HUES64 (cell line): ENCODE measurements at regions not wholly inside any gene's neighbourhood (a gene's known extent, or its start where the extent isn't known, plus 50 kb on each side); places are given as distances from the start of the nearest gene placed in this dataset.

ENCODE experiments used
- H3K27ac ChIP-seq: 2 replicates; pipeline ENCODE4 v1.7.0; 2013; ENCODE audit warnings: low read depth, low read length, inconsistent platforms
- H3K27me3 ChIP-seq: 2 replicates; pipeline ENCODE4 v1.6.1; 2013; ENCODE audit warnings: mild to moderate bottlenecking, low read length; ENCODE audit not compliant: insufficient read depth
- H3K36me3 ChIP-seq: 2 replicates; pipeline ENCODE4 v1.6.1; 2013; ENCODE audit warnings: mild to moderate bottlenecking, low read length; ENCODE audit not compliant: insufficient read depth
- H3K4me1 ChIP-seq: 2 replicates; pipeline ENCODE4 v1.6.1; 2013; ENCODE audit warnings: mild to moderate bottlenecking, low read length, moderate library complexity; ENCODE audit not compliant: insufficient read depth
- H3K4me3 ChIP-seq: 2 replicates; pipeline ENCODE4 v1.5.1; 2013; ENCODE audit warnings: mild to moderate bottlenecking, low read length, moderate library complexity
- H3K9ac ChIP-seq: 2 replicates; pipeline ENCODE4 v1.6.1; 2013; ENCODE audit warnings: mild to moderate bottlenecking, low read depth, low read length
- H3K9me3 ChIP-seq: 2 replicates; pipeline ENCODE4 v1.6.1; 2013; ENCODE audit warnings: low read depth, low read length; ENCODE audit not compliant: insufficient read depth
- WGBS: fragments of 150-250, 120-280 bp; methylation state at CpG from one replicate; pipeline ENCODE4 v1.1.7; 2013; ENCODE audit warnings: missing lambda C conversion rate; 5-methylcytosine and 5-hydroxymethylcytosine counted together

DNA sequence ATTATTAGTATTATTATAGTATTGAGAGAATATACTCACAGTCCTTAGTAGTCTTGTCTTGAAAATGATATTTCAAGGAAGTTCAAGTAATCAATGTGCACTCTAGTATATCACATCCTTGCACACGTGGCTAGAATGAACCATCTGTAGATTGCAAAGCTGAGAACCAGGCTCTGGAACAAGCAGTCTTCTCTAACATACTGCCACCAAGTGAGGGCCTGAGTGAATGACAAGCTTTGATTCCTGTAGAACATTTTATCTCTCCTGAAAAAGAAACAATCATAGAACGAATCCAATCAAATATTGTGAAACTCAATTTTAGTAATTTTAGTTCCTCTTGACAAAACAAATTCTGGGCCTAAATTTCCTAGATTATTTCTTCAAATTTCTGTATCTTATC lies 55.3 kb upstream of the SULT1C3 start:
- no peak overlapping the region for H3K27ac ChIP-seq
- no peaks in the 10 kb centered on the region for H3K27me3 ChIP-seq
- no peak overlapping the region for H3K9ac ChIP-seq
- no peaks in the 10 kb centered on the region for H3K9me3 ChIP-seq
- no peaks in the 10 kb centered on the region for H3K4me1 ChIP-seq
- no peaks in the 10 kb centered on the region for H3K36me3 ChIP-seq
- WGBS, result 60% methylated on average over 2 of the region's 2 CpGs
- no peak overlapping the region for H3K4me3 ChIP-seq

- H3K27ac ChIP-seq, result no peak overlapping the region
- no peaks in the 10 kb centered on the region for H3K27me3 ChIP-seq
- H3K4me3 ChIP-seq, result no peak overlapping the region
- H3K9ac ChIP-seq, result no peak overlapping the region
- no peaks in the 10 kb centered on the region for H3K9me3 ChIP-seq
- H3K36me3 ChIP-seq, result no peaks in the 10 kb centered on the region
- WGBS, result 66% methylated on average over 1 of the region's 1 CpG
- no peaks in the 10 kb centered on the region for H3K4me1 ChIP-seq
These were observed 50.5 kb upstream of the SULT1C3 start for GRCh38 chr2:108189316-108189715.
